Activated naive CD4-positive, alpha-beta T cell treated with anti-CD3 and anti-CD28 coated beads for 36 hours (primary cell): ENCODE measurements at regions not wholly inside any gene's neighbourhood (a gene's known extent, or its start where the extent isn't known, plus 50 kb on each side); places are given as distances from the start of the nearest gene placed in this dataset.

Source experiments
- CTCF ChIA-PET: fragments of 350-600 bp; sonication (Branson Sonifier 250); formaldehyde crosslinking; loops from one replicate; lab custom pipeline; 2021; ENCODE audit warnings: antibody characterized with exemption; lab: Charles Lee
- DNase-seq: peaks from one replicate; pipeline ENCODE4 v3.0.0-alpha.2; 2020
- H3K27ac Mint-ChIP-seq: one replicate; pipeline ENCODE4 v1.8.0; 2021; ENCODE audit warnings: mild to moderate bottlenecking, mixed read lengths
- H3K27me3 Mint-ChIP-seq: one replicate; pipeline ENCODE4 v1.8.0; 2021; ENCODE audit warnings: low read depth, mixed read lengths
- H3K36me3 Mint-ChIP-seq: one replicate; pipeline ENCODE4 v1.8.0; 2021; ENCODE audit warnings: low read depth, mixed read lengths
- H3K4me1 Mint-ChIP-seq: one replicate; pipeline ENCODE4 v1.8.0; 2021; ENCODE audit warnings: low read depth, mixed read lengths
- H3K4me3 Mint-ChIP-seq: one replicate; pipeline ENCODE4 v1.8.0; 2021; ENCODE audit warnings: mild to moderate bottlenecking, moderate library complexity, mixed read lengths
- H3K9me3 Mint-ChIP-seq: one replicate; pipeline ENCODE4 v1.8.0; 2021; ENCODE audit warnings: mixed read lengths
- intact Hi-C: fragments of 100-400 bp; cut with micrococcal nuclease; formaldehyde crosslinking; loops from one replicate; pipeline ENCODE4 v1.15.1; 2023

- DNase-seq, result no peak
- CTCF ChIA-PET, result no interaction called here
- intact Hi-C loops, result no loop called here
- H3K27me3 Mint-ChIP-seq, result no peaks in the 10 kb centered on the region
- no peaks in the 10 kb centered on the region for H3K36me3 Mint-ChIP-seq
- no peaks in the 10 kb centered on the region for H3K9me3 Mint-ChIP-seq
- H3K4me1 Mint-ChIP-seq, result no peaks in the 10 kb centered on the region
- H3K27ac Mint-ChIP-seq, result no peak overlapping the region
- no peak overlapping the region for H3K4me3 Mint-ChIP-seq
Observed at GRCh38 chr13:65892859-65893258, 1337.3 kb downstream of the PCDH9 start.

- intact Hi-C loops, result no loop called here
- Mint-ChIP-seq H3K4me3 (no peak overlapping the region), H3K36me3 (no peaks in the 10 kb centered on the region), H3K27me3 (no peaks in the 10 kb centered on the region), H3K27ac (no peak overlapping the region), H3K4me1 (no peaks in the 10 kb centered on the region), H3K9me3 (peaks cover 2% of the 10 kb centered on the region)
- CTCF ChIA-PET, result no interaction called here
- DNase-seq, result no peak
Observed at GRCh38 chr13:65889368-65889767, 1340.8 kb downstream of the PCDH9 start.

DNA sequence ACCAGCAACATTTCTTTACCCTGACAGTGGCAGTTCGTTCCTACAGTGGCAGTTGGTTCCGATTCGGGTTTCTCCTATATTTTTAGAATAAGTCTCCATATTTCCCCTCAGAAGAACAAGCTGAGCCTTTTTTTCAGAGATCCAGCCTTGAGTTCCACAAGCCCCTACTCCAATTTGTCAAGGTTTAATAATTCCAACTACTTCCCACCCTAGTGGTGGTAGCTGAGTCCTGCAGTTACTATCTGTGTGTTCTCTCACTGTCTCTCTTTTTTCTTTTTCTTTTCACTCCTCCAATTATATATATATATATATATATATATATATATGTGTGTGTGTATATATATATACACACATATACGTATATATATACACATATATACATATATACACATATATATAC lies 1347.3 kb downstream of the PCDH9 start:
- Mint-ChIP-seq H3K36me3 (no peaks in the 10 kb centered on the region), H3K9me3 (peaks cover 8% of the 10 kb centered on the region), H3K4me1 (no peaks in the 10 kb centered on the region), H3K27me3 (no peaks in the 10 kb centered on the region), H3K27ac (no peak overlapping the region), H3K4me3 (no peak overlapping the region)
- intact Hi-C loops, result no loop called here
- CTCF ChIA-PET, result no interaction called here
- no peak for DNase-seq

DNA sequence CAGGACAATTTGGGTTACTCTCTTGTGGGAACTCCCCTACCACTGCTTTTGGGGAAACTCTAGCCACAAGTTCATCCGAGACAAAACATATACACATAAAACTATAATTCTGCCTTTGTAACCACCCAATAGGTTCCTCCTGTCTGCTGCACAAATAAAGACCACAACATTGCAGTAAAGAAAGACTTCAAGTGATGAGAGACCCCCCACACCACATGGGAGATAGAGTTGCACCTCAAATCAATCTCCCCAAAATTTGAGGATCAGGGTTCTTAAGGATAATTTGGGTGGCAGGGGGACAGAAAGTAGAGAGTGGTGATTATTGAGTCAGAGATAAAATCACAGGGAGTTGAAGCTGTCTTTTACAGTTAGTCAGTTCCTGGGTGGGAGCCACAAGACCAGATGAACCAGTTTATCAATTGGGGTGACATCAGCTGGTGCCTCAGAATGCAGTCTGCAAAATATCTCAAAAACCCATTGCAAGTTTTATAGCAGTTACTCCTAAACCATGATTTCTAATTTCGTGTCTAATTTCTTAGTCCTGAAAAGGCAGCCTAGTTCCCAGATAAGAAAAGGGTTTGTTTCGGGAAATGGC lies 1348.5 kb downstream of the PCDH9 start:
- DNase-seq, result no peak
- no peaks in the 10 kb centered on the region for H3K4me1 Mint-ChIP-seq
- H3K27me3 Mint-ChIP-seq, result no peaks in the 10 kb centered on the region
- H3K36me3 Mint-ChIP-seq, result no peaks in the 10 kb centered on the region
- CTCF ChIA-PET, result interaction anchor here (0.8 kb wide), 1 partner anchor 1204 kb away, joined by 3 read pairs; no protein-coding TSS in a partner anchor
- H3K4me3 Mint-ChIP-seq, result no peak overlapping the region
- intact Hi-C loops, result no loop called here
- H3K27ac Mint-ChIP-seq, result no peak overlapping the region
- peaks cover 5% of the 10 kb centered on the region for H3K9me3 Mint-ChIP-seq

- H3K27ac Mint-ChIP-seq, result no peak overlapping the region
- H3K4me1 Mint-ChIP-seq, result no peaks in the 10 kb centered on the region
- DNase-seq, result no peak
- CTCF ChIA-PET, result no interaction called here
- no peaks in the 10 kb centered on the region for H3K36me3 Mint-ChIP-seq
- intact Hi-C loops, result no loop called here
- H3K27me3 Mint-ChIP-seq, result no peaks in the 10 kb centered on the region
- no peak overlapping the region for H3K4me3 Mint-ChIP-seq
- peaks cover 2% of the 10 kb centered on the region for H3K9me3 Mint-ChIP-seq
Observed at GRCh38 chr13:65875031-65875430, 1355.1 kb downstream of the PCDH9 start.

- DNase-seq, result no peak
- Mint-ChIP-seq H3K4me3 (no peak overlapping the region), H3K9me3 (peaks cover 2% of the 10 kb centered on the region), H3K27me3 (no peaks in the 10 kb centered on the region), H3K4me1 (no peaks in the 10 kb centered on the region), H3K36me3 (no peaks in the 10 kb centered on the region), H3K27ac (no peak overlapping the region)
- CTCF ChIA-PET, result no interaction called here
- intact Hi-C loops, result no loop called here
Observed at GRCh38 chr13:65872448-65872847, 1357.7 kb downstream of the PCDH9 start.

- DNase-seq, result no peak
- no peaks in the 10 kb centered on the region for H3K4me1 Mint-ChIP-seq
- intact Hi-C loops, result no loop called here
- H3K27ac Mint-ChIP-seq, result no peak overlapping the region
- CTCF ChIA-PET, result interaction anchor here (0.6 kb wide), 1 partner anchor 101 kb away, joined by 4 read pairs; no protein-coding TSS in a partner anchor
- no peak overlapping the region for H3K4me3 Mint-ChIP-seq
- no peaks in the 10 kb centered on the region for H3K27me3 Mint-ChIP-seq
- peaks cover 7% of the 10 kb centered on the region for H3K9me3 Mint-ChIP-seq
- H3K36me3 Mint-ChIP-seq, result no peaks in the 10 kb centered on the region
Observed at GRCh38 chr13:65868884-65869283, 1361.3 kb downstream of the PCDH9 start.

- no peaks in the 10 kb centered on the region for H3K4me1 Mint-ChIP-seq
- CTCF ChIA-PET, result no interaction called here
- no peak overlapping the region for H3K4me3 Mint-ChIP-seq
- H3K27me3 Mint-ChIP-seq, result no peaks in the 10 kb centered on the region
- intact Hi-C loops, result no loop called here
- peaks cover 7% of the 10 kb centered on the region for H3K9me3 Mint-ChIP-seq
- no peaks in the 10 kb centered on the region for H3K36me3 Mint-ChIP-seq
- no peak overlapping the region for H3K27ac Mint-ChIP-seq
- DNase-seq, result no peak
Observed at GRCh38 chr13:65868099-65868498, 1362.0 kb downstream of the PCDH9 start.

- Mint-ChIP-seq H3K27ac (no peak overlapping the region), H3K4me3 (no peak overlapping the region), H3K4me1 (no peaks in the 10 kb centered on the region), H3K36me3 (no peaks in the 10 kb centered on the region), H3K9me3 (peaks cover 5% of the 10 kb centered on the region), H3K27me3 (no peaks in the 10 kb centered on the region)
- DNase-seq, result no peak
- intact Hi-C loops, result no loop called here
- CTCF ChIA-PET, result no interaction called here
Observed at GRCh38 chr13:65866138-65866537, 1364.0 kb downstream of the PCDH9 start.

- no peaks in the 10 kb centered on the region for H3K27me3 Mint-ChIP-seq
- no peak for DNase-seq
- no peaks in the 10 kb centered on the region for H3K36me3 Mint-ChIP-seq
- peaks cover 5% of the 10 kb centered on the region for H3K9me3 Mint-ChIP-seq
- no peak overlapping the region for H3K4me3 Mint-ChIP-seq
- H3K4me1 Mint-ChIP-seq, result no peaks in the 10 kb centered on the region
- intact Hi-C loops, result no loop called here
- CTCF ChIA-PET, result interaction anchor here (0.6 kb wide), 1 partner anchor 338 kb away, joined by 5 read pairs; no protein-coding TSS in a partner anchor
- H3K27ac Mint-ChIP-seq, result no peak overlapping the region
Observed at GRCh38 chr13:65865206-65865605, 1364.9 kb downstream of the PCDH9 start.

GRCh38 chr13:65864039-65864438 lies 1366.1 kb downstream of the PCDH9 start:
- H3K4me3 Mint-ChIP-seq, result no peak overlapping the region
- CTCF ChIA-PET, result no interaction called here
- peaks cover 5% of the 10 kb centered on the region for H3K9me3 Mint-ChIP-seq
- no peaks in the 10 kb centered on the region for H3K36me3 Mint-ChIP-seq
- intact Hi-C loops, result no loop called here
- no peak for DNase-seq
- H3K4me1 Mint-ChIP-seq, result no peaks in the 10 kb centered on the region
- no peak overlapping the region for H3K27ac Mint-ChIP-seq
- no peaks in the 10 kb centered on the region for H3K27me3 Mint-ChIP-seq

DNA sequence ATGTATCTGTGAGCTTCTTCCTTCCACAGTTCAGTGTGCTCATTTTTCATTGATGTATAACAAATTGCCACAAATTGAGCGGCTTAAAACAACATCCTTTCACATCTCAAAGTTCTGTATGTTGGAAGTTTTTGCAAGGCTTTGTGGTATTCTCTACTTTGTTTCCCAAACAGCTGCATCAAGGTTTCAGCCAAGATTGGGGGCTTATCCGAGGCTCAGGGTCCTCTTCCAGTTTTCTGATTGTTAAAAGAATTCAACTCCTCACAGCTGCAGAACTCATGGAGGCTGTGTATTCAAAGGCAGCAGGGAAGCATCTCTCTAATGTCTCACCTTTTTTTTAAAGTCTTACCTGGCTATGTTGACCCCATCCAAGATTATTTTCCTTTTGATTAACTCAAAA lies 1369.8 kb downstream of the PCDH9 start:
- Mint-ChIP-seq H3K27ac (no peak overlapping the region), H3K27me3 (no peaks in the 10 kb centered on the region)

GRCh38 chr13:65857942-65858565 lies 1372.1 kb downstream of the PCDH9 start:
- Mint-ChIP-seq H3K4me3 (no peak overlapping the region), H3K36me3 (no peaks in the 10 kb centered on the region), H3K27ac (no peak overlapping the region), H3K9me3 (no peaks in the 10 kb centered on the region), H3K27me3 (no peaks in the 10 kb centered on the region), H3K4me1 (no peaks in the 10 kb centered on the region)
- no peak for DNase-seq
- intact Hi-C loops, result no loop called here
- CTCF ChIA-PET, result no interaction called here

More for the DNA sequence above, 1369.8 kb downstream of the PCDH9 start:
- CTCF ChIA-PET, result no interaction called here
- Mint-ChIP-seq H3K9me3 (peaks cover 5% of the 10 kb centered on the region), H3K4me3 (no peak overlapping the region), H3K4me1 (no peaks in the 10 kb centered on the region), H3K36me3 (no peaks in the 10 kb centered on the region)
- DNase-seq, result no peak
- intact Hi-C loops, result no loop called here
